KOPT-K1 (cell line): ENCODE measurements at regions not wholly inside any gene's neighbourhood (a gene's known extent, or its start where the extent isn't known, plus 50 kb on each side); places are given as distances from the start of the nearest gene placed in this dataset.
"Not testable (repeated sequence)": the region's sequence is repeated elsewhere in the genome, so short reads cannot be mapped to it uniquely, and the experiment has no call there.

Source experiments
- H3K27ac ChIP-seq: fragments of 200-600 bp; sonication (generic); 2 replicates; pipeline ENCODE4 v1.5.1; 2016; ENCODE audit warnings: antibody characterized with exemption, mild to moderate bottlenecking, low read depth, low read length; ENCODE audit not compliant: poor library complexity, severe bottlenecking
- H3K36me3 ChIP-seq: fragments of 200-600 bp; sonication (generic); 2 replicates; pipeline ENCODE4 v1.5.1; 2017; ENCODE audit warnings: antibody characterized with exemption, mild to moderate bottlenecking, low read length, moderate library complexity; ENCODE audit not compliant: insufficient read depth
- H3K9me3 ChIP-seq: fragments of 200-600 bp; sonication (generic); 2 replicates; pipeline ENCODE4 v1.5.1; 2017; ENCODE audit warnings: antibody characterized with exemption, low read length, mild to moderate bottlenecking; ENCODE audit not compliant: insufficient read depth, poor library complexity, severe bottlenecking

DNA sequence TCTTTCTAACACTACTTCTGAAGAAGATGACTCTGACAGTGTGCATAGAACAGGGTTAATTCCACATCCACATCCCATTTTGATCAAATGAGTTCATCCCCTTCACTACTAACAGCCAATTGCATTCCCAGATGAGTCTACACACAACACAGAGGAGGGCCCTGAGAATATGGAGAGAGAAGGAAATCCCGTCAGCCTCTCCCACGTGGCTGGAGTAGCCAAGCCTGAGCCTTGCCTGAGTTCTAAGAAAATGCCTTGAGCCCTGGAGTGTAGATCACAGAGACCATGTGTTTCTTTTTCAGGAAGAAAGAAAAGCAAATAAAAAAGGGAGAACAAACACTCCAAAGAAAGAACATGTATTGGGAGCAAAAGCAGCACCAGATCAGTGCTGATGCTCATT, 1147.7 kb downstream of the TMEM121 start:
- not testable (repeated sequence) for H3K36me3 ChIP-seq, H3K9me3 ChIP-seq
- peak overlapping the region; percentile 98 for H3K27ac ChIP-seq

DNA sequence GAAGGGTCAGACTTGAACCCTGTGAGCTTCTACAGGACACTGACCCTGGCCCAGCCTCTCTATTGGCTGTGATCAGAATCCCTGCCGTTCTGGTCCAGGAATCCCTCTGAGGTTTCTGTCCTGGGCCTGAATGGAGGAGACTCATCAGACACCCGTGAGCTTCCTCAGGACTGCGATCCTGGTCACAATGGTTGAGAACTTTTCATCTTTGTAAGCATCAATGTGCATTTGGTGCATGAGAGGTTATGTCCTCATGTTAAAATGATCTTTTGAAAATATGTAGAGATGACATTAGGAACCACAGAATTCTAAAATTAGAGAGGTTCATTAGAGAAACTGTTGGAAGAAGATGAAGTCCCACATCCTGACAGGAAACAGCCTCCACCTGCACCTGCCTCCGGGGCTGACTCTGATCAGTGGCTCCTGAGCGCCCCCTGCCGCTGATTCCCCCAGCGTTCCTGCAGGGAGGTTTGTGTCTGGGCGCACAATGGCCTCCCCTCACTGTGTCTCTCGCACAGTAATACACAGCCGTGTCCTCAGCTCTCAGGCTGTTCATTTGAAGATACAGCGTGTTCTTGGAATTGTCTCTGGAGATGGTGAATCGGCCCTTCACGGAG, 1148.2 kb downstream of the TMEM121 start:
- H3K36me3 ChIP-seq, H3K9me3 ChIP-seq: not testable (repeated sequence)
- peak overlapping the region; percentile 98 for H3K27ac ChIP-seq

GRCh38 chr14:106675716-106676115, 1149.3 kb downstream of the TMEM121 start:
- not testable (repeated sequence) for H3K36me3 ChIP-seq, H3K9me3 ChIP-seq
- peak overlapping the region; percentile 98 for H3K27ac ChIP-seq

GRCh38 chr14:106679776-106680175, 1153.4 kb downstream of the TMEM121 start:
- Histone ChIP-seq H3K27ac (no peak overlapping the region), H3K9me3 (no peaks in the 10 kb centered on the region), H3K36me3 (no peaks in the 10 kb centered on the region)

- H3K36me3 ChIP-seq, result no peaks in the 10 kb centered on the region
- no peak overlapping the region for H3K27ac ChIP-seq
- H3K9me3 ChIP-seq, result no peaks in the 10 kb centered on the region
Measured at GRCh38 chr14:106681161-106681560, 1154.8 kb downstream of the TMEM121 start.

DNA sequence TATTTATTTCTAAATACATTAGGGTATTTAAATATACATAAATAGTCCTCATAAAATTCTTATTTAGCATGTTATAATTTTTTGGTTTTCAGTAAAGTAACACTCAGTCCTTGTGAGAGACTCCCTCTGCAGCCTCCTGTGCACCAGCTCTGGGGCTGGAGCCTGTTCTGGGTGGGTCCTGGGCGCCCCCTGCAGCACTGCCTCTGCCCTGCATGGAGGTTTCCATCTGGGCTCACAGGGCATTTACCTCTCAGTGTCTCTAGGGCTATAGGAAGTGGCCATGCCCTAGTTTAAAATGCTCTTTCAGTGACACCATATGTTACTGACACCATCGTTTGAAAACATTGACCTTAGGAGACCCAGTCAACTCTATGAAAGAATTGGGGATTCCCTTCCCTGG, 1155.2 kb downstream of the TMEM121 start:
- H3K9me3 ChIP-seq, result no peaks in the 10 kb centered on the region
- no peak overlapping the region for H3K27ac ChIP-seq
- H3K36me3 ChIP-seq, result no peaks in the 10 kb centered on the region

- Histone ChIP-seq H3K36me3 (no peaks in the 10 kb centered on the region), H3K9me3 (no peaks in the 10 kb centered on the region), H3K27ac (no peak overlapping the region)
Measured at GRCh38 chr14:106683631-106684030, 1157.2 kb downstream of the TMEM121 start.

DNA sequence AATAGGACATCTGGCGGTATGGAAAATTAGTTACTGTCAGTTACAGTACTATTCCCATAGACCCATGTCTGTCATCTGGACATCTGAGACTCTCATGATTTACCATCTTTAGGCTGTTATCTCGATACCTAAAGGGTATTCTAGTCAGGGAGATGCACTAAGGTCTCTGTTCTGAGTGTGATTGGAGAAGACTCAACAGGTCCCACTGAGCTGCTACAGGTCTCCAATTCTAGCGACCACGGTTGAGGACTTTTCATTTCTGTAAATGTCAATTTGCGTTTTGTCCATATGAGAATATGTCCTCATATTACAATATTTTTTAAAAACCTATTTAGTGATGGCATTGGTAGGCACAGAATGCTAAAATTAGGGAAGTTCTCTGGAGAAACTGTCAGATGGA, 1160.2 kb downstream of the TMEM121 start:
- Histone ChIP-seq H3K36me3 (no peaks in the 10 kb centered on the region), H3K9me3 (peaks cover 2% of the 10 kb centered on the region), H3K27ac (no peak overlapping the region)

DNA sequence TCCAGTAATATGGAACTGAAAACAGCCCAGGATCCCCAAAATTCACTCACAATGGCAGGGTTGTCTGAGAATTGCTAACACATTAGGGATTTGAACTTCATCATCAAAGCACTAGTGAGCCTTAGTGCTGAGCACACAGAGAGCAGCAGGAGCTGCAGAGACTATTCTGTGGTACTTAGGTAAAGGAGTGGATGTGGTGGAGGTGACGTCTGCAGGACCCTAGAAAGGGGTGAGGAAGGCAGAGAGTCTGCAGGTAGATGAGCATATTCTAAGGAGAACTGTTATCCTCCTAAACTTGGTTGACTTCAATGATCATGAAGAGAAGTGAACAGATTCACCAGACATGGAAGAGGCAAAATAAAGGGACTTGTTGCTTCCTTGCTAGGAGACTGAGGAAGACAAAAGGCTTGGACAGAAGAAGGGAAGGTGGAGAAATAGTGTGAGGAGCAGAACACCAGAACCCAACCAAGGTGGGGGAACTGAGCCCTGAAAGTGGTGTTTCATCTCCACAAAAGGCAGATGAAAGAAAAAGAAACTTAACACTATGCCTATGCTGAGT, 1164.0 kb downstream of the TMEM121 start:
- Histone ChIP-seq H3K27ac (no peak overlapping the region), H3K9me3 (peaks cover 9% of the 10 kb centered on the region), H3K36me3 (no peaks in the 10 kb centered on the region)

- Histone ChIP-seq H3K27ac (no peak overlapping the region), H3K36me3 (no peaks in the 10 kb centered on the region), H3K9me3 (peaks cover 9% of the 10 kb centered on the region)
Measured at GRCh38 chr14:106691601-106692291, 1165.4 kb downstream of the TMEM121 start.

DNA sequence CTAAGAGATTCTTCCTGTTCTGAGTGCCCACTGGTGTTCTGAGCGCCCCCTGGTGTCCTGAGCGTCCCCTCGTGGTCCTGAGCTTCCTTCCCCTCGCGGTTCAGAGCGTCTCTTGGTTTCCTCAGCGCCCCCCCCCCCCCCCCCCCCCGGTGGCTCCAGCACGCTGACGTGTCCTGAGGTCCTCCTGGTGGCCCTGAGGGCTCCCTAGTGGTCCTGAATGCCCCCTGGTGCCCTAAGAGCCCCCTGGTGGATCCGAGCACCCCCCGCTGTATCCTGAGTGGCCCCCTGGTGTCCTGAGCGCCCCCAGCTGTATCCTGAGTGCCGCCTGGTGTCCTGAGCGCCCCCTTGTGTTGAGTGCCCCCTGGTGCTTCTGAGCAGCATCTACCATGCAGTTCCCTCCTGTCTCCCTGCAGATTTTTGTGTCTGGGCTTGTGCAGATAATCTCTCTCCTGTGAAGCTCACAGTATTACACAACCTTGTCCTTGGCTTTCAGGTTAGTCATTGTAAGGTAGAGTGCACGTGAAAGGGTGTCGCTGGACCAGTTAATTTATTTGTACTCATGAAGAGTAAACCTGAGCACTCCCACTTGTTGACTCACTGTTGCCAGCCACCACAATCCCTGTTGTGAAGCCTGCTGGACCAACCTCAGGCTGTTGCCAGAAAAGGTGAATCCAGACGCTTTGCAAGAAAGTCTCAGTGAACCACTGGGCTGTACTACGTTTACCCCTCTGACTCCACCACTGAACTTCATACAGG, 1168.4 kb downstream of the TMEM121 start:
- H3K9me3 ChIP-seq, result peaks cover 9% of the 10 kb centered on the region
- no peaks in the 10 kb centered on the region for H3K36me3 ChIP-seq
- no peak overlapping the region for H3K27ac ChIP-seq

DNA sequence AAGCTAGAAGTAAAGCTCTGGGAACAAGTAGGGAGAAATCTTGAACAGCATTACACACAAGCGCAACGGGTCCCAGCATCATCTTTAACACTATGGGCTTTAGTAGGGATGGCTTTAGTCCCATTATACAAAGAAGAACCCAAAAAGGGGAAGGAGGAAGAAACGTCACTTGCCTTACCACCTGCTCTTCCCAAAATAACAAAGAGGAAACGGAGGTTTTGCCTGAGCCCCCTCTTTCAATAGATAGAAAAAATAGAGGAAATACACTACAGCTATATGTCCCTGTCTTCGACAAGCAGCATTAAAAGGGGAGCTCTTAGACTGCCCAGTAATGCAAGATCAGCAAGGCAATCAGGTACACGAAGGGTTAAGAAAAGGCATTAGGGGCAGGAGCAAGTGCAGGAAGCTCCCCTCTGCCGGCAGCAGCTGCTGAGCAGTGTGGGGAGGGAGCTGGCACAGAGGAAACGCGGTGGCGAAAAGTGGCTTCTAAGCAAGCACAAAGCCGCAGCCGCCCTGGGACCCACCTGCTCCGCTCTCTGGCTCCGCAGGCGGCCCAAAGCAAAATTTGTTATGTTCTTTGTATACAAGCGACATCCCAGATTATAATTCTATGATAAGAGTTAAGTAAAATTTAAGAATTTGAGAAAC, 1172.4 kb downstream of the TMEM121 start:
- not testable (repeated sequence) for H3K9me3 ChIP-seq, H3K36me3 ChIP-seq
- peak overlapping the region; percentile 68 for H3K27ac ChIP-seq

DNA sequence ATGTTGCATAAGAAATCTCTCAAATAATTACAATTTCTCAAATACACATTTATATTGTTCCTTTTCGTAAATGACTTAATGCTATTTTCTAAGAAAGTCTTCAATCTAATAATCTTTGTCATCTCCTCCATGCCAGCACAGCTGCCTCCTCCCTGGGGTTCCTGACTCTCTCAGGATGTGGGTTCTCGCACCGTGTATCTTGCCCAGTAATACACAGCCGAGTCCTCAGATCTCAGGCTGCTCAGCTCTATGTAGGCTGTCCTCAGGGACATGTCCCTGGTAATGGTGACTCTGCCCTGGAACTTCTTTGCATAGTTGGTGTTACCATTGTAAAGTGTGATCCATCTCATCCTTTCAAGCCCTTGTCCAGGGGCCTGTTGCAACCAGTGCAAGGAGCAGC, 1177.3 kb downstream of the TMEM121 start:
- not testable (repeated sequence) for H3K36me3 ChIP-seq, H3K9me3 ChIP-seq
- H3K27ac ChIP-seq, result peak overlapping the region; percentile 56

GRCh38 chr14:106706488-106706887, 1180.1 kb downstream of the TMEM121 start:
- H3K27ac ChIP-seq, result peak overlapping the region; percentile 22
- H3K36me3 ChIP-seq, H3K9me3 ChIP-seq: not testable (repeated sequence)

DNA sequence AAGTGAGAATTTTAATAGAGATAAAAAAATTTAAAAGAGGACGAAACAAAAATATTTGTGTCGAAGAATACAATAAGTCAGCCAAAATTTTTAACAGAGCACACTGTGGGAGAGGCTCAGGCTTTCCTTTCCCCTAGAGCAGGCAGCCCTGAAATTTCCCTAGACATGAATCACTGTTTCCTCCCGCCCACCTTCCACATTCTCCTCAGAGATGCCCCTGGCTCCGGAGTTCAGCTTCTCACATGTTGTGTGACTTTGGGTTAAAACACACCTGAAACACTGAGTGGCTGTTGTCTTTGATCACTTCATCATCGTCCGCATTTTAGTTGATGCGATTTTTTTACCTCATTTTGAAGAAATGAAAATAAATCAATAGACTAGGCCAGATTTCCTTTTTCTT, 1183.8 kb downstream of the TMEM121 start:
- H3K36me3 ChIP-seq, H3K27ac ChIP-seq, H3K9me3 ChIP-seq: not testable (repeated sequence)
